ENCODE measurements at regions not wholly inside any gene's neighbourhood (a gene's known extent, or its start where the extent isn't known, plus 50 kb on each side); places are given as distances from the start of the nearest gene placed in this dataset.

GRCh38 chr6:15906420-15907016 lies 222.4 kb upstream of the MYLIP start:
- DNase-seq: no peak
- Histone ChIP-seq H3K4ac (ENCODE audit: low read depth, low read length) (no peak overlapping the region), H3K18ac (ENCODE audit: insufficient read length, low read depth, low read length) (no peak overlapping the region), H4K5ac (ENCODE audit: insufficient read length, low read depth, low read length) (no peak overlapping the region), H3K9me3 (ENCODE audit: control insufficient read depth, low read depth, low read length) (no peaks in the 10 kb centered on the region), H3K4me2 (ENCODE audit: insufficient read depth, insufficient read length, low read length) (no peak overlapping the region), H2AFZ (ENCODE audit: low read length) (no peak overlapping the region), H3K79me1 (ENCODE audit: insufficient read depth, low read depth, low read length, poor library complexity, severe bottlenecking) (no peaks in the 10 kb centered on the region), H2BK5ac (ENCODE audit: insufficient read length, low read length) (no peak overlapping the region), H4K91ac (ENCODE audit: insufficient read length, low read depth, low read length) (no peak overlapping the region), H4K20me1 (ENCODE audit: control insufficient read depth, insufficient read depth, insufficient read length) (no peaks in the 10 kb centered on the region), H3K14ac (ENCODE audit: insufficient read depth, low read length) (no peak overlapping the region), H3K56ac (ENCODE audit: insufficient read length, low read depth, low read length) (no peak overlapping the region), H3K9ac (ENCODE audit: extremely low read depth, insufficient read length, low read length) (no peak overlapping the region), H3K79me2 (ENCODE audit: insufficient read depth, low read length) (no peaks in the 10 kb centered on the region), H3T11ph (ENCODE audit: low read length) (no peak overlapping the region), H2BK120ac (ENCODE audit: low read depth, low read length, poor library complexity, severe bottlenecking) (no peak overlapping the region), H4K8ac (replicated peaks; ENCODE audit: insufficient read length, low read depth, low read length) (no peak overlapping the region), H3K27me3 (ENCODE audit: insufficient read depth, low read length) (no peaks in the 10 kb centered on the region), H3K27ac (ENCODE audit: insufficient read length, low read depth, low read length) (peak overlapping the region; percentile 36), H2BK20ac (ENCODE audit: low read depth, low read length, poor library complexity, severe bottlenecking) (no peak overlapping the region), H2BK12ac (ENCODE audit: insufficient read length, low read depth, low read length) (no peak overlapping the region), H3K23me2 (ENCODE audit: insufficient read length, low read depth, low read length, poor library complexity, severe bottlenecking) (no peaks in the 10 kb centered on the region), H2BK15ac (ENCODE audit: low read depth, low read length) (no peak overlapping the region), H2AK5ac (ENCODE audit: insufficient read length, low read length) (no peak overlapping the region), H3K4me1 (ENCODE audit: insufficient read depth, low read length) (peaks cover 27% of the 10 kb centered on the region; the same call in 1 of the 2 replicates), H3K23ac (ENCODE audit: insufficient read length, low read depth, low read length) (no peak overlapping the region)
- H3K36me3 Mint-ChIP-seq (ENCODE audit: insufficient read depth in 1 of 3, low read depth in 3 of 3): peaks cover 4 to 10% (median 5%) of the 10 kb centered on the region in 3 experiments; a peak in 6 of 7 replicates
- peak overlapping the region in 2 of 3 experiments; percentile 80 to 81; a peak in 4 of 7 replicates for H3K27ac Mint-ChIP-seq
- H3K4me1 Mint-ChIP-seq: peaks cover 66 to 68% of the 10 kb centered on the region in 2 experiments
- TF ChIP-seq, protein P1, sequence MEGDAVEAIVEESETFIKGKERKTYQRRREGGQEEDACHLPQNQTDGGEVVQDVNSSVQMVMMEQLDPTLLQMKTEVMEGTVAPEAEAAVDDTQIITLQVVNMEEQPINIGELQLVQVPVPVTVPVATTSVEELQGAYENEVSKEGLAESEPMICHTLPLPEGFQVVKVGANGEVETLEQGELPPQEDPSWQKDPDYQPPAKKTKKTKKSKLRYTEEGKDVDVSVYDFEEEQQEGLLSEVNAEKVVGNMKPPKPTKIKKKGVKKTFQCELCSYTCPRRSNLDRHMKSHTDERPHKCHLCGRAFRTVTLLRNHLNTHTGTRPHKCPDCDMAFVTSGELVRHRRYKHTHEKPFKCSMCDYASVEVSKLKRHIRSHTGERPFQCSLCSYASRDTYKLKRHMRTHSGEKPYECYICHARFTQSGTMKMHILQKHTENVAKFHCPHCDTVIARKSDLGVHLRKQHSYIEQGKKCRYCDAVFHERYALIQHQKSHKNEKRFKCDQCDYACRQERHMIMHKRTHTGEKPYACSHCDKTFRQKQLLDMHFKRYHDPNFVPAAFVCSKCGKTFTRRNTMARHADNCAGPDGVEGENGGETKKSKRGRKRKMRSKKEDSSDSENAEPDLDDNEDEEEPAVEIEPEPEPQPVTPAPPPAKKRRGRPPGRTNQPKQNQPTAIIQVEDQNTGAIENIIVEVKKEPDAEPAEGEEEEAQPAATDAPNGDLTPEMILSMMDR (conservative IDR thresholded peaks at IDR 0.05): no peak
- H3K4me3 Mint-ChIP-seq: no peak overlapping the region
- H3K9me3 Mint-ChIP-seq: peaks cover 0 to 7% of the 10 kb centered on the region in 2 experiments; a peak in 3 of 5 replicates
- no CpG with 5 or more reads among the region's 10 CpGs for WGBS (ENCODE audit: extremely low coverage, insufficient read length, low lambda C conversion rate)
- H3K27me3 Mint-ChIP-seq (ENCODE audit: low read depth): no peaks in the 10 kb centered on the region
